HEK293 (cell line): ENCODE measurements at regions not wholly inside any gene's neighbourhood (a gene's known extent, or its start where the extent isn't known, plus 50 kb on each side); places are given as distances from the start of the nearest gene placed in this dataset.

Source experiments
- ZBTB20 ChIP-seq: fragments of 450-650 bp; formaldehyde crosslinking; IDR thresholded peaks from 2 replicates; pipeline ENCODE4 v1.5.1; 2016; ENCODE audit warnings: missing biosample characterization, missing genetic modification characterization
- ZNF133 ChIP-seq: fragments of 450-650 bp; formaldehyde crosslinking; IDR thresholded peaks from 2 replicates; pipeline ENCODE4 v1.5.1; 2016; ENCODE audit warnings: missing biosample characterization, missing genetic modification characterization
- ZNF2 ChIP-seq: fragments of 450-650 bp; formaldehyde crosslinking; IDR thresholded peaks from 2 replicates; pipeline ENCODE4 v1.5.1; 2016; ENCODE audit warnings: missing biosample characterization, missing genetic modification characterization
- ZNF274 ChIP-seq, 2 experiments: fragments of 200-500 bp in 1 of 2; fragments of 450-650 bp in 1 of 2; sonication (Bioruptor generic) in 1 of 2; formaldehyde crosslinking in 1 of 2; IDR thresholded peaks; 2 replicates each; pipeline versions ENCODE4 v1.5.1 to v1.6.1; 2014 to 2016; ENCODE audit warnings: borderline replicate concordance in 1 of 2, inconsistent platforms in 1 of 2, low read length in 1 of 2, missing biosample characterization in 1 of 2, missing genetic modification characterization in 1 of 2
- ZNF514 ChIP-seq: fragments of 450-650 bp; formaldehyde crosslinking; IDR thresholded peaks from 2 replicates; pipeline ENCODE4 v1.5.1; 2016; ENCODE audit warnings: missing biosample characterization, missing genetic modification characterization
- ZNF707 ChIP-seq: fragments of 450-650 bp; formaldehyde crosslinking; IDR thresholded peaks from 2 replicates; pipeline ENCODE4 v1.5.1; 2016; ENCODE audit warnings: missing biosample characterization, missing genetic modification characterization
- TF ChIP-seq, protein P1 (sequence below): fragments of 450-650 bp; formaldehyde crosslinking; IDR thresholded peaks from 2 replicates; pipeline ENCODE4 v1.5.1; 2016; ENCODE audit warnings: missing biosample characterization, missing genetic modification characterization
- TF ChIP-seq, protein P2 (sequence below): fragments of 450-650 bp; formaldehyde crosslinking; IDR thresholded peaks from 2 replicates; pipeline ENCODE4 v1.5.1; 2016; ENCODE audit warnings: missing biosample characterization, missing genetic modification characterization

DNA sequence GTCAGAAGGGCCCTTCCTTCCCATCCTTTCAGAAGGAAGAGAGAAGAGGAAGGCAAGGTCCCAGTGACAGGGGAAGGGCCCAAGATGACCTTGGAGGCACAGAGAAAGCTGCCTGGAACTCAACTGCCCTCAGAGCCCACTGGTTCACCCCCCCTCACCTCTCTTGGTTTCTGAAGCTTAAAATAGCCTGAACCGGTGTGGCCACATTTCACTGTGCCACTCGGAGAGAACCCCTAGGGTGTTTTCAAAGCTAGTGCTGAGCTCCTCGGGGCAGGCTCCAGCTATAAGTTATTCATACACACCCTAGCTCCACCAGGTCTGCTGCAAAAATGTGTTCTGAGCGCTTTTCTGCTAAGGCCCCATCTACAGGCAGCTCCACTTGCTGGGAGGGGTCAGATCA, 60.9 kb upstream of the ADRB1 start:
- TF ChIP-seq, protein P1, sequence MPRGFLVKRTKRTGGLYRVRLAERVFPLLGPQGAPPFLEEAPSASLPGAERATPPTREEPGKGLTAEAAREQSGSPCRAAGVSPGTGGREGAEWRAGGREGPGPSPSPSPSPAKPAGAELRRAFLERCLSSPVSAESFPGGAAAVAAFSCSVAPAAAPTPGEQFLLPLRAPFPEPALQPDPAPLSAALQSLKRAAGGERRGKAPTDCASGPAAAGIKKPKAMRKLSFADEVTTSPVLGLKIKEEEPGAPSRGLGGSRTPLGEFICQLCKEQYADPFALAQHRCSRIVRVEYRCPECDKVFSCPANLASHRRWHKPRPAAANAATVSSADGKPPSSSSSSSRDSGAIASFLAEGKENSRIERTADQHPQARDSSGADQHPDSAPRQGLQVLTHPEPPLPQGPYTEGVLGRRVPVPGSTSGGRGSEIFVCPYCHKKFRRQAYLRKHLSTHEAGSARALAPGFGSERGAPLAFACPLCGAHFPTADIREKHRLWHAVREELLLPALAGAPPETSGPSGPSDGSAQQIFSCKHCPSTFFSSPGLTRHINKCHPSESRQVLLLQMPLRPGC (tag by site-specific recombination): no peak
- TF ChIP-seq ZNF707 (tag by site-specific recombination) (no peak), ZNF514 (tag by site-specific recombination) (no peak), ZNF274 (IDR thresholded peaks at IDR 0.05; ENCODE audit: low read length) (no peak), ZNF274 (tag by site-specific recombination; IDR thresholded peaks at IDR 0.05; ENCODE audit: borderline replicate concordance) (no peak), ZNF2 (no peak), ZBTB20 (tag by site-specific recombination) (no peak), ZNF133 (tag by site-specific recombination) (no peak)
- TF ChIP-seq, protein P2, sequence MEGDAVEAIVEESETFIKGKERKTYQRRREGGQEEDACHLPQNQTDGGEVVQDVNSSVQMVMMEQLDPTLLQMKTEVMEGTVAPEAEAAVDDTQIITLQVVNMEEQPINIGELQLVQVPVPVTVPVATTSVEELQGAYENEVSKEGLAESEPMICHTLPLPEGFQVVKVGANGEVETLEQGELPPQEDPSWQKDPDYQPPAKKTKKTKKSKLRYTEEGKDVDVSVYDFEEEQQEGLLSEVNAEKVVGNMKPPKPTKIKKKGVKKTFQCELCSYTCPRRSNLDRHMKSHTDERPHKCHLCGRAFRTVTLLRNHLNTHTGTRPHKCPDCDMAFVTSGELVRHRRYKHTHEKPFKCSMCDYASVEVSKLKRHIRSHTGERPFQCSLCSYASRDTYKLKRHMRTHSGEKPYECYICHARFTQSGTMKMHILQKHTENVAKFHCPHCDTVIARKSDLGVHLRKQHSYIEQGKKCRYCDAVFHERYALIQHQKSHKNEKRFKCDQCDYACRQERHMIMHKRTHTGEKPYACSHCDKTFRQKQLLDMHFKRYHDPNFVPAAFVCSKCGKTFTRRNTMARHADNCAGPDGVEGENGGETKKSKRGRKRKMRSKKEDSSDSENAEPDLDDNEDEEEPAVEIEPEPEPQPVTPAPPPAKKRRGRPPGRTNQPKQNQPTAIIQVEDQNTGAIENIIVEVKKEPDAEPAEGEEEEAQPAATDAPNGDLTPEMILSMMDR: no peak
